Neural progenitor cell (in vitro differentiated cells): ENCODE measurements at regions not wholly inside any gene's neighbourhood (a gene's known extent, or its start where the extent isn't known, plus 50 kb on each side); places are given as distances from the start of the nearest gene placed in this dataset.

ENCODE experiments used
- DNase-seq: peaks from one replicate; pipeline ENCODE4 v3.0.0-alpha.2; 2016; ENCODE audit warnings: low spot score
- H2AFZ ChIP-seq: fragments of 200-600 bp; sonication (generic); replicated peaks from 2 replicates; pipeline ENCODE4 v1.6.1; 2016; ENCODE audit warnings: antibody characterized with exemption
- H3F3A ChIP-seq: fragments of 200-600 bp; sonication (generic); 2 replicates; pipeline ENCODE4 v1.6.1; 2016; ENCODE audit warnings: antibody characterized with exemption, low read depth
- H3K27ac ChIP-seq: fragments of 200-600 bp; sonication (generic); 2 replicates; pipeline ENCODE4 v1.5.1; 2016; ENCODE audit warnings: mild to moderate bottlenecking
- H3K27me3 ChIP-seq: fragments of 200-600 bp; sonication (generic); 2 replicates; pipeline ENCODE4 v1.6.1; 2016; ENCODE audit warnings: mild to moderate bottlenecking, moderate library complexity
- H3K36me3 ChIP-seq: fragments of 200-600 bp; sonication (generic); 2 replicates; pipeline ENCODE4 v1.5.1; 2016
- H3K4me1 ChIP-seq: fragments of 200-600 bp; sonication (generic); 2 replicates; pipeline ENCODE4 v1.6.1; 2016; ENCODE audit warnings: mixed run types
- H3K4me2 ChIP-seq: fragments of 200-600 bp; sonication (generic); 2 replicates; pipeline ENCODE4 v1.6.1; 2016
- H3K4me3 ChIP-seq: fragments of 200-600 bp; sonication (generic); 2 replicates; pipeline ENCODE4 v1.5.1; 2016
- H3K79me2 ChIP-seq: fragments of 200-600 bp; sonication (generic); 2 replicates; pipeline ENCODE4 v1.6.1; 2016; ENCODE audit warnings: low read depth
- H3K9ac ChIP-seq: fragments of 200-600 bp; sonication (generic); 2 replicates; pipeline ENCODE4 v1.6.1; 2016
- H3K9me3 ChIP-seq: fragments of 200-600 bp; sonication (generic); 2 replicates; pipeline ENCODE4 v1.5.1; 2016; ENCODE audit warnings: low read depth
- H4K20me1 ChIP-seq: fragments of 200-600 bp; sonication (generic); 2 replicates; pipeline ENCODE4 v1.6.1; 2016; ENCODE audit warnings: low read depth
- H3K27ac Mint-ChIP-seq: 3 replicates; pipeline ENCODE4 v1.8.0; 2021; ENCODE audit warnings: mixed read lengths
- H3K27me3 Mint-ChIP-seq: 2 replicates; pipeline ENCODE4 v1.8.0; 2022; ENCODE audit warnings: low read depth, mild to moderate bottlenecking, inconsistent platforms, moderate library complexity, mixed read lengths; ENCODE audit not compliant: insufficient read depth
- H3K36me3 Mint-ChIP-seq: 3 replicates; pipeline ENCODE4 v1.8.0; 2021; ENCODE audit warnings: mixed read lengths
- H3K4me1 Mint-ChIP-seq: 3 replicates; pipeline ENCODE4 v1.8.0; 2021; ENCODE audit warnings: mixed read lengths
- H3K4me3 Mint-ChIP-seq: 3 replicates; pipeline ENCODE4 v1.8.0; 2021; ENCODE audit warnings: mild to moderate bottlenecking, moderate library complexity, mixed read lengths
- H3K9me3 Mint-ChIP-seq: 3 replicates; pipeline ENCODE4 v1.8.0; 2020; ENCODE audit warnings: mixed read lengths
- CTCF ChIP-seq: fragments of 200-600 bp; sonication (generic); IDR thresholded peaks from 2 replicates; pipeline ENCODE4 v1.5.1; 2017; ENCODE audit warnings: antibody characterized with exemption, mild to moderate bottlenecking
- EZH2 ChIP-seq: fragments of 200-600 bp; sonication (generic); IDR thresholded peaks from 2 replicates; pipeline ENCODE4 v1.6.1; 2017; ENCODE audit warnings: antibody characterized with exemption, mild to moderate bottlenecking, moderate library complexity
- EZH2phosphoT487 ChIP-seq: fragments of 200-600 bp; sonication (generic); IDR thresholded peaks from 2 replicates; pipeline ENCODE4 v1.6.1; 2017; ENCODE audit warnings: antibody characterized with exemption

- H3K4me3 ChIP-seq = no peak overlapping the region
- no peak for DNase-seq
- H3K27me3 ChIP-seq = no peaks in the 10 kb centered on the region
- H3K27ac Mint-ChIP-seq = peak overlapping the region; percentile 59
- no peaks in the 10 kb centered on the region for H3K9me3 ChIP-seq
- peaks cover 7% of the 10 kb centered on the region for H3K9me3 Mint-ChIP-seq
- peaks cover 53% of the 10 kb centered on the region for H3K4me1 Mint-ChIP-seq
- peak overlapping the region; percentile 36 for H3K27ac ChIP-seq
- no peaks in the 10 kb centered on the region for H3K79me2 ChIP-seq
- H3K27me3 Mint-ChIP-seq = no peaks in the 10 kb centered on the region
- H4K20me1 ChIP-seq = peaks cover 31% of the 10 kb centered on the region
- H3K4me2 ChIP-seq = peak overlapping the region; percentile 59
- TF ChIP-seq EZH2 (no peak), CTCF (no peak), EZH2phosphoT487 (no peak)
- peaks cover 16% of the 10 kb centered on the region for H3K36me3 Mint-ChIP-seq
- peaks cover 23% of the 10 kb centered on the region for H3K4me1 ChIP-seq
- no peak overlapping the region for H3K4me3 Mint-ChIP-seq
- H2AFZ ChIP-seq = no peak overlapping the region
- no peaks in the 10 kb centered on the region for H3K36me3 ChIP-seq
- peaks cover 51% of the 10 kb centered on the region for H3F3A ChIP-seq
- no peak overlapping the region for H3K9ac ChIP-seq
These were observed 270.6 kb downstream of the PRL start for GRCh38 chr6:22026164-22026678.

GRCh38 chr6:22027040-22027725 lies 269.7 kb downstream of the PRL start:
- Histone ChIP-seq H3K4me1 (peaks cover 23% of the 10 kb centered on the region), H3K4me2 (peak overlapping the region; percentile 59), H3K9ac (no peak overlapping the region), H4K20me1 (peaks cover 31% of the 10 kb centered on the region), H2AFZ (no peak overlapping the region), H3F3A (peaks cover 51% of the 10 kb centered on the region), H3K9me3 (no peaks in the 10 kb centered on the region), H3K27ac (no peak overlapping the region), H3K4me3 (no peak overlapping the region), H3K36me3 (no peaks in the 10 kb centered on the region), H3K79me2 (no peaks in the 10 kb centered on the region), H3K27me3 (no peaks in the 10 kb centered on the region)
- TF ChIP-seq EZH2 (no peak), EZH2phosphoT487 (no peak), CTCF (no peak)
- Mint-ChIP-seq H3K27ac (peak overlapping the region; percentile 54), H3K36me3 (peaks cover 11% of the 10 kb centered on the region), H3K4me1 (peaks cover 53% of the 10 kb centered on the region), H3K9me3 (peaks cover 4% of the 10 kb centered on the region), H3K4me3 (no peak overlapping the region), H3K27me3 (no peaks in the 10 kb centered on the region)
- DNase-seq = peak; percentile 63

GRCh38 chr6:22028403-22029090 lies 268.3 kb downstream of the PRL start:
- Histone ChIP-seq H3K36me3 (no peaks in the 10 kb centered on the region), H3K79me2 (no peaks in the 10 kb centered on the region), H3K27ac (no peak overlapping the region), H3F3A (peaks cover 45% of the 10 kb centered on the region), H3K4me1 (peaks cover 23% of the 10 kb centered on the region), H2AFZ (no peak overlapping the region), H3K27me3 (no peaks in the 10 kb centered on the region), H3K9me3 (no peaks in the 10 kb centered on the region), H3K9ac (no peak overlapping the region), H3K4me3 (no peak overlapping the region), H4K20me1 (peaks cover 31% of the 10 kb centered on the region), H3K4me2 (no peak overlapping the region)
- no peak for DNase-seq
- no peaks in the 10 kb centered on the region for H3K27me3 Mint-ChIP-seq
- no peak overlapping the region for H3K4me3 Mint-ChIP-seq
- no peak for TF ChIP-seq EZH2phosphoT487
- TF ChIP-seq CTCF = no peak
- H3K36me3 Mint-ChIP-seq = peaks cover 11% of the 10 kb centered on the region
- peaks cover under 1% of the 10 kb centered on the region for H3K9me3 Mint-ChIP-seq
- peaks cover 52% of the 10 kb centered on the region for H3K4me1 Mint-ChIP-seq
- H3K27ac Mint-ChIP-seq = no peak overlapping the region
